CD4-positive, alpha-beta memory T cell (primary cell): ENCODE measurements at regions not wholly inside any gene's neighbourhood (a gene's known extent, or its start where the extent isn't known, plus 50 kb on each side); places are given as distances from the start of the nearest gene placed in this dataset.

Experiments used
- CTCF ChIA-PET: fragments of 350-600 bp; sonication (Branson Sonifier 250); formaldehyde crosslinking; loops from one replicate; lab custom pipeline; 2021; ENCODE audit warnings: inconsistent platforms; ENCODE audit not compliant: partially characterized antibody; lab: Charles Lee
- POLR2A ChIA-PET: fragments of 350-600 bp; sonication (Branson Sonifier 250); formaldehyde crosslinking; loops from one replicate; lab custom pipeline; 2021; ENCODE audit not compliant: partially characterized antibody; lab: Charles Lee
- DNase-seq, 5 donors: peaks; one replicate each; pipeline versions ENCODE4 v3.0.0 to v3.0.0-alpha.2; 2020 to 2022; ENCODE audit warnings: mixed read lengths in 1 of 5
- H3K27ac ChIP-seq: one replicate; pipeline ENCODE4 v1.7.0; 2013; ENCODE audit warnings: low read depth, low read length
- H3K27me3 ChIP-seq: 2 replicates; pipeline ENCODE4 v1.7.0; 2013; ENCODE audit warnings: mild to moderate bottlenecking, low read length, moderate library complexity; ENCODE audit not compliant: insufficient read depth
- H3K36me3 ChIP-seq: 2 replicates; pipeline ENCODE4 v1.7.0; 2013; ENCODE audit warnings: mild to moderate bottlenecking, low read length, moderate library complexity; ENCODE audit not compliant: insufficient read depth
- H3K4me1 ChIP-seq: 2 replicates; pipeline ENCODE4 v1.7.0; 2013; ENCODE audit warnings: mild to moderate bottlenecking, low read length, moderate library complexity; ENCODE audit not compliant: insufficient read depth
- H3K4me3 ChIP-seq, 2 donors: one replicate each; pipeline ENCODE4 v1.7.0; 2013; ENCODE audit warnings: low read length in 2 of 2, mild to moderate bottlenecking in 1 of 2
- H3K9me3 ChIP-seq, 2 donors: one replicate each; pipeline ENCODE4 v1.7.0; 2013; ENCODE audit warnings: low read length in 2 of 2, control low read depth in 1 of 2; ENCODE audit not compliant: control insufficient read depth in 1 of 2
- H3K27ac Mint-ChIP-seq, 7 donors: one replicate each; pipeline ENCODE4 v1.8.0; 2020 to 2021; ENCODE audit warnings: mixed read lengths in 7 of 7, mild to moderate bottlenecking in 6 of 7, inconsistent platforms in 3 of 7, moderate library complexity in 3 of 7
- H3K27me3 Mint-ChIP-seq, 2 donors: one replicate each; pipeline ENCODE4 v1.8.0; 2020 to 2021; ENCODE audit warnings: mixed read lengths in 2 of 2
- H3K36me3 Mint-ChIP-seq, 2 donors: one replicate each; pipeline ENCODE4 v1.8.0; 2020 to 2021; ENCODE audit warnings: mixed read lengths in 2 of 2, inconsistent platforms in 1 of 2, mild to moderate bottlenecking in 1 of 2
- H3K4me1 Mint-ChIP-seq, 4 donors: one replicate each; pipeline ENCODE4 v1.8.0; 2020 to 2021; ENCODE audit warnings: mixed read lengths in 4 of 4, mild to moderate bottlenecking in 1 of 4
- H3K4me3 Mint-ChIP-seq, 8 donors: one replicate each; pipeline ENCODE4 v1.8.0; 2020 to 2021; ENCODE audit warnings: mixed read lengths in 8 of 8, mild to moderate bottlenecking in 7 of 8, moderate library complexity in 6 of 8, inconsistent platforms in 3 of 8
- H3K9me3 Mint-ChIP-seq, 8 donors: one replicate each; pipeline ENCODE4 v1.8.0; 2020 to 2021; ENCODE audit warnings: mixed read lengths in 8 of 8, mild to moderate bottlenecking in 5 of 8, inconsistent platforms in 3 of 8, moderate library complexity in 1 of 8
- intact Hi-C: fragments of 100-400 bp; cut with micrococcal nuclease; formaldehyde crosslinking; loops from one replicate; pipeline ENCODE4 v1.15.1; 2023

DNA sequence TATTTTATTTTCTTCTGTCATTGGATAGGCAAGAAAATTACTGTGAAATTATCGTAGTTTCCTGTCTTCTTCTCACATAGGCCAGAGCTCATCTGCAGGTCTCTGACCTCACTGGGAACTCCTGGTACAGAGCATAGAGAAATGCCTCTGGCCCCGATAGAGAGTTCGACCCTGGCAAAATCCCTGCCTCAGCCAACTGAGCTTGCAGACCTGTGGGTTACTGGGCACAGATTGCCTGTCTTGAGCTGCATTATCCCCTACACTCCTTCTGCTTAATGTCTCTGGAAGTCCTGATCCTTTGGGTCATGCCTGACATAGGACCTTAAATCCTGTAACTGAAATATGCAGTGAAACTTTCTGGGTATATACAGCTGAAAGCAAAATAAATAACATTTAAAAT is 439.3 kb upstream of the CTNND2 start:
- no peak overlapping the region for H3K27ac ChIP-seq
- Mint-ChIP-seq H3K4me3 (no peak overlapping the region), H3K4me1 (no peaks in the 10 kb centered on the region), H3K27me3 (no peaks in the 10 kb centered on the region), H3K27ac (no peak overlapping the region), H3K36me3 (no peaks in the 10 kb centered on the region), H3K9me3 (peaks cover 0 to 18% (median 6%) of the 10 kb centered on the region in 8 donors)
- intact Hi-C loops = no loop called here
- H3K36me3 ChIP-seq = no peaks in the 10 kb centered on the region
- no peak overlapping the region for H3K4me3 ChIP-seq
- ChIA-PET POLR2A (no interaction called here), CTCF (no interaction called here)
- H3K27me3 ChIP-seq = no peaks in the 10 kb centered on the region
- H3K4me1 ChIP-seq = no peaks in the 10 kb centered on the region
- DNase-seq = no peak
- no peaks in the 10 kb centered on the region for H3K9me3 ChIP-seq

DNA sequence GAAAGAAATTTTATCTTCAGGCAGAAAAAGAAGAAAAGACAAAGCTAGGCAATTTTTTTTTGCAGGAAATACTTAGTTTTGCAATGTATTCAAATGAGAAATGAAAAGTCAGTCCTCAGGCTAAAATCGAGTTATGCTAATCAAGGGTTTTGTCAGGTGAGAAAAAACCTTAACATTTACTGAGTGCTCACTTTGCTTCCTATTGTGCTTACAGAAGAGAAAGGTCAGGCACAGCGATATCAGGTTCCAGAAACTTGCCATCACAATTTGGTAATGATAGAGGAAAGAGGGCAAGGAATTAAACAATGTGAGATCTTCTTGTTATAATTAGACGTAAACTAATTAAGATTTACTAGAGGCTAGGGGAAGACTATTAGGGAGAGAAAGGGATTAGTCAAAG is 431.7 kb upstream of the CTNND2 start:
- no peaks in the 10 kb centered on the region for H3K9me3 ChIP-seq
- no peak overlapping the region for H3K4me3 Mint-ChIP-seq
- no peak overlapping the region for H3K27ac ChIP-seq
- peak overlapping the region in 1 of 7 donors; percentile 24 for H3K27ac Mint-ChIP-seq
- no peaks in the 10 kb centered on the region for H3K27me3 Mint-ChIP-seq
- intact Hi-C loops = no loop called here
- H3K4me3 ChIP-seq = no peak overlapping the region
- H3K36me3 Mint-ChIP-seq = no peaks in the 10 kb centered on the region
- H3K27me3 ChIP-seq = no peaks in the 10 kb centered on the region
- H3K4me1 ChIP-seq = no peaks in the 10 kb centered on the region
- no peaks in the 10 kb centered on the region for H3K36me3 ChIP-seq
- no peak for DNase-seq
- peaks cover 2 to 28% (median 12%) of the 10 kb centered on the region in 8 donors for H3K9me3 Mint-ChIP-seq
- no peaks in the 10 kb centered on the region for H3K4me1 Mint-ChIP-seq
- POLR2A ChIA-PET = no interaction called here
- CTCF ChIA-PET = no interaction called here

GRCh38 chr5:12332480-12332879 is 428.2 kb upstream of the CTNND2 start:
- Mint-ChIP-seq H3K9me3 (peaks cover 4 to 28% (median 15%) of the 10 kb centered on the region in 8 donors), H3K4me1 (no peaks in the 10 kb centered on the region), H3K27me3 (no peaks in the 10 kb centered on the region), H3K27ac (no peak overlapping the region), H3K4me3 (no peak overlapping the region), H3K36me3 (no peaks in the 10 kb centered on the region)
- POLR2A ChIA-PET = no interaction called here
- Histone ChIP-seq H3K36me3 (no peaks in the 10 kb centered on the region), H3K27ac (no peak overlapping the region), H3K4me1 (no peaks in the 10 kb centered on the region), H3K4me3 (no peak overlapping the region), H3K27me3 (no peaks in the 10 kb centered on the region), H3K9me3 (no peaks in the 10 kb centered on the region)
- CTCF ChIA-PET = no interaction called here
- intact Hi-C loops = no loop called here
- no peak for DNase-seq

GRCh38 chr5:12330993-12331588 is 426.8 kb upstream of the CTNND2 start:
- CTCF ChIA-PET = no interaction called here
- Histone ChIP-seq H3K9me3 (no peaks in the 10 kb centered on the region), H3K4me3 (no peak overlapping the region), H3K4me1 (no peaks in the 10 kb centered on the region), H3K27me3 (no peaks in the 10 kb centered on the region), H3K36me3 (no peaks in the 10 kb centered on the region), H3K27ac (no peak overlapping the region)
- Mint-ChIP-seq H3K27me3 (no peaks in the 10 kb centered on the region), H3K4me3 (no peak overlapping the region), H3K4me1 (no peaks in the 10 kb centered on the region), H3K36me3 (no peaks in the 10 kb centered on the region), H3K9me3 (peaks cover 8 to 29% (median 15%) of the 10 kb centered on the region in 8 donors), H3K27ac (no peak overlapping the region)
- no peak for DNase-seq
- intact Hi-C loops = no loop called here
- POLR2A ChIA-PET = no interaction called here

DNA sequence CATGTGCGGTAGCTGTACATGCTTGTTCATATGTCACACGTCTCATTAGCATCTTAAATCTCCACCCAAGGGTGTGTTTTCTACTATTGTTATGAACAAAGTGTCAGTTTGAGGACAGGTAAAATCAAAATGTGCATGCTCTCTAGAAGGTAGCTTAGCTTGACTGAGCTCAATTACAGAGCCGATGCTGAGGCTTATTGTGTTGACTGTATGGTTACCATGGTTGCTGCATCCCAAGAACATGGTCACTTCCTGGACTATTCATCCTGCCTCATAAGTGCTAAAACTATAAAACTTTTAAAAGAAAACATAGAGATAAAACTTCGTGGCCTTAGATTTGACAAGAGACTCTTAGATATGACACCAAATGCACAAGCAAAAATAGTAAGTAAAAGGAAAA is 426.1 kb upstream of the CTNND2 start:
- Histone ChIP-seq H3K9me3 (no peaks in the 10 kb centered on the region), H3K4me1 (no peaks in the 10 kb centered on the region), H3K4me3 (no peak overlapping the region), H3K36me3 (no peaks in the 10 kb centered on the region), H3K27ac (no peak overlapping the region), H3K27me3 (no peaks in the 10 kb centered on the region)
- no peak for DNase-seq
- Mint-ChIP-seq H3K9me3 (peaks cover 6 to 24% (median 12%) of the 10 kb centered on the region in 8 donors), H3K4me3 (no peak overlapping the region), H3K27ac (no peak overlapping the region), H3K27me3 (no peaks in the 10 kb centered on the region), H3K4me1 (no peaks in the 10 kb centered on the region), H3K36me3 (no peaks in the 10 kb centered on the region)
- intact Hi-C loops = no loop called here
- ChIA-PET POLR2A (no interaction called here), CTCF (no interaction called here)

DNA sequence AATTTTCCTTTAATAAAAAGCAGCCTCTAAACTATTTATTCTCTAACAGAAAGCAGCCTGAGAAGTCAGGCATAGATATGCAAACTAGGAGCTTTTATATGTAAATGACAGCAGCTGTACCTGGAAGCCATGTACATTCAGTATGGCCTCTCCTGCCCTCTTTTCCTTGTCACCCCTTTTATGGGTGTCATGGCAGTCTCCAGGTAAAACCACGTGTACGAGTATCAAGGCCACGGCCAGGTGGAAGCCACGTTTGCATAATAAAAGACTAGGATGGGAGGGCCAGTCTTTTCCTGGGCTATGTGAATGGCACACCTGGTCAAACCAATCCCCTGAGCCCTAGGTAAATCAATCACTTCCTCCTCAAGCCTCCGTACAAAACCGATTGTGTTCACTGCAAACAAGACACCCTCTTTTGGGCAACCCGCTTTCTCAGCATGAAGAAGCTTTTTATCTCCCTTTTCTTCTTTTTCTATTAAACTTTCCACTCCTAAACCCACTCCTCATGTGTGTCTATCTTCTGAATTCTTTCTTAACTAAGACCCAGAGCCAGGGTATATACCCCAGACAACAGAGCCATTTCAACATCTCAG is 419.5 kb upstream of the CTNND2 start:
- Histone ChIP-seq H3K9me3 (peaks cover 0 to 5% of the 10 kb centered on the region in 2 donors), H3K4me3 (no peak overlapping the region), H3K4me1 (no peaks in the 10 kb centered on the region), H3K27me3 (no peaks in the 10 kb centered on the region), H3K27ac (no peak overlapping the region), H3K36me3 (no peaks in the 10 kb centered on the region)
- ChIA-PET CTCF (no interaction called here), POLR2A (no interaction called here)
- Mint-ChIP-seq H3K27me3 (no peaks in the 10 kb centered on the region), H3K27ac (no peak overlapping the region), H3K4me1 (no peaks in the 10 kb centered on the region), H3K36me3 (no peaks in the 10 kb centered on the region), H3K4me3 (no peak overlapping the region), H3K9me3 (peaks cover 6 to 31% (median 10%) of the 10 kb centered on the region in 8 donors)
- DNase-seq = no peak
- intact Hi-C loops = no loop called here

GRCh38 chr5:12322042-12322441 is 417.8 kb upstream of the CTNND2 start:
- Mint-ChIP-seq H3K36me3 (no peaks in the 10 kb centered on the region), H3K9me3 (peaks cover 1 to 22% (median 6%) of the 10 kb centered on the region in 8 donors), H3K27ac (no peak overlapping the region), H3K27me3 (no peaks in the 10 kb centered on the region), H3K4me3 (no peak overlapping the region), H3K4me1 (no peaks in the 10 kb centered on the region)
- DNase-seq = no peak
- Histone ChIP-seq H3K27ac (no peak overlapping the region), H3K4me3 (no peak overlapping the region), H3K36me3 (no peaks in the 10 kb centered on the region), H3K27me3 (no peaks in the 10 kb centered on the region), H3K4me1 (no peaks in the 10 kb centered on the region), H3K9me3 (peaks cover 0 to 5% of the 10 kb centered on the region in 2 donors)
- intact Hi-C loops = no loop called here
- CTCF ChIA-PET = no interaction called here
- POLR2A ChIA-PET = no interaction called here
